ENCODE measurements at regions not wholly inside any gene's neighbourhood (a gene's known extent, or its start where the extent isn't known, plus 50 kb on each side); places are given as distances from the start of the nearest gene placed in this dataset.

DNA sequence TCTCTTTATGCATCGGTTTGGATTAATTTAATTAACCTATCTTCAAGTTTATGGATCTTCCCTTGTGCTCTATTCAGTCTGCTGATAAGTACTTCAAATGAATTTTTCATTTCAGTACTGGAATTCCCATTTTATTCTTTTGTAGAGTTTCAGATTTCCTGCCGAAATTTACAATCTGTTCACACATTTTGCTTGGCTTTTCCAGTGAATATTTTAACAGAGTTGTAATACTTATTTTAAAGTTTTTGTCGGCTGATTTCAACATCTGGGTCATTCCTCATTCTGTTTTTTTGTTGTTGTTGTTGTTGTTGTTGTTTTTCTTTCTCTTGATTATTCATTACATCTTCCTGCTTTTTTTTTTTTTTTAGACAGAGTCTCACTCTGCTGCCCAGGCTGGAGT lies 89.9 kb upstream of the KCNMA1 start:
- Histone ChIP-seq H3K27ac (no peak overlapping the region), H3K27me3 (replicated peaks in 1 of 7) (peaks cover 0 to 7% (median 0%) of the 10 kb centered on the region in 7 donors), H3K4me3 (no peak overlapping the region), H3K4me1 (no peaks in the 10 kb centered on the region), H3K9me3 (peaks cover 0 to 8% (median 0%) of the 10 kb centered on the region in 8 donors), H3K36me3 (no peaks in the 10 kb centered on the region)
- DNase-seq, result no peak
- intact Hi-C loops (cut with DNase I; ENCODE audit: low total_unique reads), result no loop called here
- TF ChIP-seq POLR2A (IDR thresholded peaks at IDR 0.05), result no peak
- TF ChIP-seq POLR2AphosphoS5 (IDR thresholded peaks at IDR 0.05), result no peak
- no peak for TF ChIP-seq CTCF (IDR thresholded peaks at IDR 0.05 in 8 of 11, conservative IDR thresholded peaks at IDR 0.05 in 3 of 11)
- 87 to 89% (median 89%) methylated on average over 3 of the region's 3 CpGs for WGBS, 5 donors

DNA sequence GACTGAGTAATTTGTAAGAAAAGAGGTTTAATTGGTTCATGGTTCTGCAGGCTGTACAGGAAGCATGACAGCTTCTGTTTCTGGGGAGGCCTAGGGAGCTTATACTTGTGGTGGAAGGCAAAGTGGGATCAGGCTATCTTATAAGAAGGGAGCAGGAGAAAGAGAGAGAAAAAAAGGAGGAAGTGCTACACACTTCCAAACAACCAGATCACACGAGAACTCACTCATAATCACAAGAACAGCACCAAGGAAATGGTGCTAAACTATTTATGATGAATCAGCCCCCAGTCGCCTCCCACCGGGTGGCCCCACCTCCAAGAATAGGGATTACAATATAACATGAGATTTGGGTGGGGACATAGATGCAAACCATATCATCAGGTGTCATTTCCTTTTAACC lies 89.1 kb upstream of the KCNMA1 start:
- Histone ChIP-seq H3K27me3 (replicated peaks in 1 of 7) (peaks cover 0 to 7% (median 0%) of the 10 kb centered on the region in 7 donors), H3K4me3 (no peak overlapping the region), H3K9me3 (peaks cover 0 to 8% (median 0%) of the 10 kb centered on the region in 8 donors), H3K27ac (no peak overlapping the region), H3K36me3 (no peaks in the 10 kb centered on the region), H3K4me1 (no peaks in the 10 kb centered on the region)
- no peak for DNase-seq
- WGBS, 5 donors, result 64 to 84% (median 74%) methylated on average over 3 of the region's 3 CpGs
- TF ChIP-seq POLR2AphosphoS5 (IDR thresholded peaks at IDR 0.05) (no peak), POLR2A (IDR thresholded peaks at IDR 0.05) (no peak), CTCF (IDR thresholded peaks at IDR 0.05 in 8 of 11, conservative IDR thresholded peaks at IDR 0.05 in 3 of 11) (no peak)
- intact Hi-C loops (cut with DNase I; ENCODE audit: low total_unique reads), result no loop called here

DNA sequence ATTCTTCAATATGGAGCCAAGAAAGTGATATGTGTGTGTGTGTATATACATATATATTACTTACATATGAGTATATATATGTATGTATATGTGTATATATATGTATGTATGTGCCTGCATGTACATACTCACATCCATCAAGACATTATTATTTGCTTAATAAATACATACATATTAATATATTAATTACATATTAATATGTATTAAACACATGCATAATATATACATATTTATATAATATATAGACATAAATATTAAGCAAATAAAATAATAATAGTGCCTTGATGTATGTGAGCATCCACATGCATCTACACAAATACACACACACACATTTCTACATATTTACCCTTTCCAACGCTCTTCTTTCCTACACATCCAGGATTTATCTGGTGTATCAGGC lies 88.7 kb upstream of the KCNMA1 start:
- DNase-seq, result no peak
- Histone ChIP-seq H3K27ac (no peak overlapping the region), H3K27me3 (replicated peaks in 1 of 7) (peaks cover 0 to 4% (median 0%) of the 10 kb centered on the region in 7 donors), H3K4me1 (no peaks in the 10 kb centered on the region), H3K4me3 (no peak overlapping the region), H3K9me3 (peaks cover 0 to 8% (median 0%) of the 10 kb centered on the region in 8 donors), H3K36me3 (no peaks in the 10 kb centered on the region)
- 89 to 98% (median 97%) methylated on average over 1 of the region's 1 CpG for WGBS, 5 donors
- intact Hi-C loops (cut with DNase I; ENCODE audit: low total_unique reads), result no loop called here
- TF ChIP-seq POLR2A (IDR thresholded peaks at IDR 0.05), result no peak
- no peak for TF ChIP-seq CTCF (IDR thresholded peaks at IDR 0.05 in 8 of 11, conservative IDR thresholded peaks at IDR 0.05 in 3 of 11)
- TF ChIP-seq POLR2AphosphoS5 (IDR thresholded peaks at IDR 0.05), result no peak

GRCh38 chr10:77724820-77725219 lies 87.2 kb upstream of the KCNMA1 start:
- Histone ChIP-seq H3K4me3 (no peak overlapping the region), H3K4me1 (no peaks in the 10 kb centered on the region), H3K9me3 (peaks cover 0 to 8% (median 0%) of the 10 kb centered on the region in 8 donors), H3K27ac (no peak overlapping the region), H3K36me3 (no peaks in the 10 kb centered on the region), H3K27me3 (replicated peaks in 1 of 7) (no peaks in the 10 kb centered on the region)
- TF ChIP-seq POLR2A (IDR thresholded peaks at IDR 0.05) (no peak), CTCF (IDR thresholded peaks at IDR 0.05 in 8 of 11, conservative IDR thresholded peaks at IDR 0.05 in 3 of 11) (no peak), POLR2AphosphoS5 (IDR thresholded peaks at IDR 0.05) (no peak)
- DNase-seq, result no peak
- 25 to 77% (median 70%) methylated on average over 1 to 2 of the region's 2 CpGs for WGBS, 5 donors
- intact Hi-C loops (cut with DNase I; ENCODE audit: low total_unique reads), result no loop called here
